CD14-positive monocyte (primary cell): ENCODE measurements at regions not wholly inside any gene's neighbourhood (a gene's known extent, or its start where the extent isn't known, plus 50 kb on each side); places are given as distances from the start of the nearest gene placed in this dataset.

ENCODE experiments used
- DNase-seq, 3 donors: peaks; one replicate each; pipeline ENCODE4 v3.0.0-alpha.2; 2011 to 2022
- H2AFZ ChIP-seq: 2 replicates; pipeline ENCODE4 v1.6.0; 2012; ENCODE audit warnings: mild to moderate bottlenecking, low read depth, low read length, inconsistent platforms; ENCODE audit not compliant: insufficient read depth, poor library complexity, severe bottlenecking
- H3K27ac ChIP-seq, 2 donors: 1 replicate in 1 of 2; 2 replicates in 1 of 2; pipeline ENCODE4 v1.5.1; 2012 to 2013; ENCODE audit warnings: low read length in 2 of 2, control low read depth in 1 of 2, inconsistent platforms in 1 of 2, low read depth in 1 of 2, mild to moderate bottlenecking in 1 of 2
- H3K27me3 ChIP-seq, 2 donors: one replicate each; pipeline versions ENCODE4 v1.6.0 to v1.6.1; 2011 to 2013; ENCODE audit warnings: low read length in 2 of 2; ENCODE audit not compliant: control insufficient read depth in 2 of 2, insufficient read depth in 2 of 2
- H3K36me3 ChIP-seq, 2 donors: replicated peaks in 1 of 2; 1 replicate in 1 of 2; 2 replicates in 1 of 2; pipeline versions ENCODE4 v1.5.1 to v1.6.1; 2012 to 2013; ENCODE audit warnings: low read length in 2 of 2, control low read depth in 1 of 2, inconsistent platforms in 1 of 2, mild to moderate bottlenecking in 1 of 2; ENCODE audit not compliant: insufficient read depth in 2 of 2, control insufficient read depth in 1 of 2
- H3K4me1 ChIP-seq, 2 donors: 1 replicate in 1 of 2; 2 replicates in 1 of 2; pipeline versions ENCODE4 v1.5.1 to v1.6.1; 2012 to 2013; ENCODE audit warnings: low read length in 2 of 2, control low read depth in 1 of 2, inconsistent platforms in 1 of 2, mild to moderate bottlenecking in 1 of 2, moderate library complexity in 1 of 2; ENCODE audit not compliant: insufficient read depth in 2 of 2, control insufficient read depth in 1 of 2
- H3K4me2 ChIP-seq: replicated peaks from 2 replicates; pipeline ENCODE3; 2012; ENCODE audit warnings: low read length, moderate library complexity, mild to moderate bottlenecking; ENCODE audit not compliant: poor library complexity, severe bottlenecking; ENCODE audit errors: extremely low read depth
- H3K4me3 ChIP-seq, 3 experiments: fragments of 200-600 bp in 1 of 3; sonication (generic) in 1 of 3; replicated peaks in 1 of 3; 1 replicate in 2 of 3; 2 replicates in 1 of 3; pipeline ENCODE4 v1.5.1; 2011 to 2013; ENCODE audit warnings: low read length in 3 of 3, mild to moderate bottlenecking in 3 of 3, control low read depth in 2 of 3, low read depth in 2 of 3, inconsistent platforms in 1 of 3, moderate library complexity in 1 of 3
- H3K79me2 ChIP-seq: 2 replicates; pipeline ENCODE4 v1.6.0; 2012; ENCODE audit warnings: mild to moderate bottlenecking, control low read depth, inconsistent platforms, low read length, moderate library complexity; ENCODE audit not compliant: insufficient read depth
- H3K9ac ChIP-seq: 2 replicates; pipeline ENCODE4 v1.6.0; 2017; ENCODE audit warnings: low read length, mild to moderate bottlenecking; ENCODE audit not compliant: insufficient read depth, poor library complexity, severe bottlenecking
- H3K9me3 ChIP-seq, 2 donors: replicated peaks in 1 of 2; 1 replicate in 1 of 2; 2 replicates in 1 of 2; pipeline versions ENCODE4 v1.5.1 to v1.6.1; 2012 to 2013; ENCODE audit warnings: low read length in 2 of 2, control low read depth in 1 of 2; ENCODE audit not compliant: control insufficient read depth in 1 of 2, insufficient read depth in 1 of 2
- H4K20me1 ChIP-seq: 2 replicates; pipeline ENCODE4 v1.6.0; 2012; ENCODE audit warnings: mild to moderate bottlenecking, low read length, control low read depth, moderate library complexity; ENCODE audit not compliant: insufficient read depth
- H3K27ac Mint-ChIP-seq, 7 donors: one replicate each; pipeline ENCODE4 v1.8.0; 2020; ENCODE audit warnings: mild to moderate bottlenecking in 7 of 7, mixed read lengths in 7 of 7, moderate library complexity in 6 of 7, inconsistent platforms in 2 of 7
- H3K27me3 Mint-ChIP-seq, 3 donors: one replicate each; pipeline ENCODE4 v1.8.0; 2021 to 2022; ENCODE audit warnings: low read depth in 3 of 3, mild to moderate bottlenecking in 3 of 3, mixed read lengths in 3 of 3, moderate library complexity in 3 of 3, inconsistent platforms in 1 of 3
- H3K36me3 Mint-ChIP-seq, 2 donors: one replicate each; pipeline ENCODE4 v1.8.0; 2020; ENCODE audit warnings: mixed read lengths in 2 of 2, inconsistent platforms in 1 of 2, mild to moderate bottlenecking in 1 of 2
- H3K4me1 Mint-ChIP-seq: one replicate; pipeline ENCODE4 v1.8.0; 2020; ENCODE audit warnings: mild to moderate bottlenecking, mixed read lengths
- H3K4me3 Mint-ChIP-seq, 2 donors: one replicate each; pipeline ENCODE4 v1.8.0; 2020; ENCODE audit warnings: mild to moderate bottlenecking in 2 of 2, mixed read lengths in 2 of 2, moderate library complexity in 1 of 2
- H3K9me3 Mint-ChIP-seq, 7 donors: one replicate each; pipeline ENCODE4 v1.8.0; 2020 to 2022; ENCODE audit warnings: mixed read lengths in 7 of 7, mild to moderate bottlenecking in 6 of 7, moderate library complexity in 6 of 7, inconsistent platforms in 2 of 7
- WGBS: methylation state at CpG from one replicate; pipeline ENCODE4 v1.1.5; 2013; ENCODE audit warnings: missing lambda C conversion rate; ENCODE audit not compliant: insufficient coverage; 5-methylcytosine and 5-hydroxymethylcytosine counted together
- intact Hi-C, 2 donors: fragments of 100-400 bp; cut with micrococcal nuclease; formaldehyde crosslinking; loops; one replicate each; pipeline versions ENCODE4 v1.15.0 to v1.15.1; 2023
- TF ChIP-seq, protein P1 (sequence below): fragments of 200-600 bp; IDR thresholded peaks from one replicate; pipeline ENCODE4 v1.8.0; 2022; ENCODE audit warnings: antibody characterized with exemption, mild to moderate bottlenecking

DNA sequence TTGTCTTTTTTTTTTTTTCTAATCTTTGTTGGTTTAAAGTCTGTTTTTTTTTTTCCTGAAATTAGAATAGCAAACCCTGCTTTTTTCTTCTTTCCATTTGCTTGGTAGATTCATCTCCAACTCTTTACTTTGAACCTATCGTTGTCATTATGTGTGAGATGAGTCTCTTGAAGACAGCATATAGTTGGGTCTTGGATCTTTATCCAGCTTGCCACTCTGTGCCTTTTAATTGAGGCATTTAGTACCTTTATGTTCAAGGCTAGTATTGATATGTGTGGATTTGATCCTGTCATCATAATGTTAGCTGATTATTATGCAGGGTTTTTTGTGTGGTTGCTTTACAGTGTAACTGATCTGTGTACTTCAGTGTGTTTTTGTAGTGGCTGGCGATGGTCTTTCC, 383.8 kb downstream of the MAN2A1 start:
- Histone ChIP-seq H3K9ac (no peak overlapping the region), H3K9me3 (peaks cover 18 to 36% of the 10 kb centered on the region in 2 donors), H2AFZ (no peak overlapping the region), H3K4me1 (no peaks in the 10 kb centered on the region), H4K20me1 (no peaks in the 10 kb centered on the region), H3K4me2 (no peak overlapping the region), H3K27ac (no peak overlapping the region), H3K36me3 (no peaks in the 10 kb centered on the region), H3K79me2 (no peaks in the 10 kb centered on the region), H3K27me3 (no peaks in the 10 kb centered on the region), H3K4me3 (no peak overlapping the region)
- 67% methylated on average over 1 of the region's 2 CpGs for WGBS
- TF ChIP-seq, protein P1, sequence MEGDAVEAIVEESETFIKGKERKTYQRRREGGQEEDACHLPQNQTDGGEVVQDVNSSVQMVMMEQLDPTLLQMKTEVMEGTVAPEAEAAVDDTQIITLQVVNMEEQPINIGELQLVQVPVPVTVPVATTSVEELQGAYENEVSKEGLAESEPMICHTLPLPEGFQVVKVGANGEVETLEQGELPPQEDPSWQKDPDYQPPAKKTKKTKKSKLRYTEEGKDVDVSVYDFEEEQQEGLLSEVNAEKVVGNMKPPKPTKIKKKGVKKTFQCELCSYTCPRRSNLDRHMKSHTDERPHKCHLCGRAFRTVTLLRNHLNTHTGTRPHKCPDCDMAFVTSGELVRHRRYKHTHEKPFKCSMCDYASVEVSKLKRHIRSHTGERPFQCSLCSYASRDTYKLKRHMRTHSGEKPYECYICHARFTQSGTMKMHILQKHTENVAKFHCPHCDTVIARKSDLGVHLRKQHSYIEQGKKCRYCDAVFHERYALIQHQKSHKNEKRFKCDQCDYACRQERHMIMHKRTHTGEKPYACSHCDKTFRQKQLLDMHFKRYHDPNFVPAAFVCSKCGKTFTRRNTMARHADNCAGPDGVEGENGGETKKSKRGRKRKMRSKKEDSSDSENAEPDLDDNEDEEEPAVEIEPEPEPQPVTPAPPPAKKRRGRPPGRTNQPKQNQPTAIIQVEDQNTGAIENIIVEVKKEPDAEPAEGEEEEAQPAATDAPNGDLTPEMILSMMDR, result no peak
- Mint-ChIP-seq H3K27me3 (peaks cover 0 to 4% (median 4%) of the 10 kb centered on the region in 3 donors), H3K27ac (no peak overlapping the region), H3K4me3 (no peak overlapping the region), H3K4me1 (no peaks in the 10 kb centered on the region), H3K9me3 (peaks cover 16 to 50% (median 38%) of the 10 kb centered on the region in 7 donors), H3K36me3 (no peaks in the 10 kb centered on the region)
- DNase-seq, result no peak
- intact Hi-C loops, result no loop called here

DNA sequence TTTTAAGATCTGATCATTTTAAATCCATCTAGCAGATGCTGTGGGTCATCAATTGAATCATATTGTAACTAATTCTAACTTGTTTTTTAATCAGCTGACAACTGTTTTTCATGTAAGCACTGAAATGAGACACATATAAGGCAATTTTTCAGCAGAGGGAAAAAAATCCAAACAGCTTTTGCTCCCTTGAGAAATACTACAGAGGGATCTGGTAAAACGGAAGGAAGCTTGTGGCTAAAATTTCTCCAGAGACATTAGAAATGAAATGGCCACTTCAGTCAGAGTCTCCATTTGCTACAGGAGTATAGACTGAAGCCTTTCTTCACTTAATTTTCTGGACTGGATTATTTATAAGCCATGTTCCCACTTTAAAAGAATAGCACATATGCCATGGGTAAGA, 385.9 kb downstream of the MAN2A1 start:
- no CpG with 5 or more reads among the region's 1 CpG for WGBS
- H3K36me3 ChIP-seq, result no peaks in the 10 kb centered on the region
- H3K27me3 ChIP-seq, result no peaks in the 10 kb centered on the region
- H3K27ac Mint-ChIP-seq, result no peak overlapping the region
- H3K4me3 ChIP-seq, result no peak overlapping the region
- no peak overlapping the region for H3K4me3 Mint-ChIP-seq
- peaks cover 14 to 39% (median 32%) of the 10 kb centered on the region in 7 donors for H3K9me3 Mint-ChIP-seq
- intact Hi-C loops, result no loop called here
- H2AFZ ChIP-seq, result no peak overlapping the region
- no peaks in the 10 kb centered on the region for H3K79me2 ChIP-seq
- no peaks in the 10 kb centered on the region for H3K4me1 ChIP-seq
- H3K27me3 Mint-ChIP-seq, result peaks cover 0 to 4% (median 4%) of the 10 kb centered on the region in 3 donors
- H3K36me3 Mint-ChIP-seq, result no peaks in the 10 kb centered on the region
- H3K27ac ChIP-seq, result no peak overlapping the region
- H3K9ac ChIP-seq, result no peak overlapping the region
- H3K9me3 ChIP-seq, result peaks cover 18 to 32% of the 10 kb centered on the region in 2 donors
- TF ChIP-seq, protein P1, result no peak
- H4K20me1 ChIP-seq, result no peaks in the 10 kb centered on the region
- no peak for DNase-seq
- H3K4me2 ChIP-seq, result no peak overlapping the region
- H3K4me1 Mint-ChIP-seq, result no peaks in the 10 kb centered on the region
